ENCODE measurements at regions not wholly inside any gene's neighbourhood (a gene's known extent, or its start where the extent isn't known, plus 50 kb on each side); places are given as distances from the start of the nearest gene placed in this dataset.

- H3K4me3 ChIP-seq (ENCODE audit: low read depth, low read length) = no peak overlapping the region
- in situ Hi-C loops (cut with HindIII; ENCODE audit: low pct_ligation_motif_present, low sequenced_read_pairs) = no loop called here
- DNase-seq = peak; percentile 56
- H3K36me3 ChIP-seq (replicated peaks) = no peaks in the 10 kb centered on the region
- H3K27ac ChIP-seq = no peak overlapping the region
- no peak for TF ChIP-seq CTCF (IDR thresholded peaks at IDR 0.05; ENCODE audit: low read depth, low read length, missing control alignments)
- no peaks in the 10 kb centered on the region for H3K27me3 ChIP-seq (replicated peaks)
These were observed 395.7 kb upstream of the PDE3A start for GRCh38 chr12:19972325-19973288.

GRCh38 chr12:19978193-19978592 lies 390.1 kb upstream of the PDE3A start:
- peak; percentile 94 for DNase-seq
- Histone ChIP-seq H3K27me3 (replicated peaks) (no peaks in the 10 kb centered on the region), H3K4me3 (ENCODE audit: low read depth, low read length) (no peak overlapping the region), H3K36me3 (replicated peaks) (no peaks in the 10 kb centered on the region), H3K27ac (peak overlapping the region; percentile 62)
- in situ Hi-C loops (cut with HindIII; ENCODE audit: low pct_ligation_motif_present, low sequenced_read_pairs) = no loop called here
- TF ChIP-seq CTCF (IDR thresholded peaks at IDR 0.05; ENCODE audit: low read depth, low read length, missing control alignments) = no peak

GRCh38 chr12:19979584-19979983 lies 388.8 kb upstream of the PDE3A start:
- Histone ChIP-seq H3K4me3 (ENCODE audit: low read depth, low read length) (no peak overlapping the region), H3K36me3 (replicated peaks) (no peaks in the 10 kb centered on the region), H3K27ac (no peak overlapping the region), H3K27me3 (replicated peaks) (no peaks in the 10 kb centered on the region)
- TF ChIP-seq CTCF (IDR thresholded peaks at IDR 0.05; ENCODE audit: low read depth, low read length, missing control alignments) = no peak
- DNase-seq = no peak
- in situ Hi-C loops (cut with HindIII; ENCODE audit: low pct_ligation_motif_present, low sequenced_read_pairs) = no loop called here

- in situ Hi-C loops (cut with HindIII; ENCODE audit: low pct_ligation_motif_present, low sequenced_read_pairs) = no loop called here
- no peaks in the 10 kb centered on the region for H3K27me3 ChIP-seq (replicated peaks)
- DNase-seq = no peak
- TF ChIP-seq CTCF (IDR thresholded peaks at IDR 0.05; ENCODE audit: low read depth, low read length, missing control alignments) = no peak
- no peak overlapping the region for H3K27ac ChIP-seq
- no peaks in the 10 kb centered on the region for H3K36me3 ChIP-seq (replicated peaks)
- no peak overlapping the region for H3K4me3 ChIP-seq (ENCODE audit: low read depth, low read length)
These were observed 386.4 kb upstream of the PDE3A start for GRCh38 chr12:19981944-19982343.

GRCh38 chr12:19988001-19988400 lies 380.3 kb upstream of the PDE3A start:
- DNase-seq = no peak
- no peak overlapping the region for H3K4me3 ChIP-seq (ENCODE audit: low read depth, low read length)
- in situ Hi-C loops (cut with HindIII; ENCODE audit: low pct_ligation_motif_present, low sequenced_read_pairs) = no loop called here
- H3K27me3 ChIP-seq (replicated peaks) = no peaks in the 10 kb centered on the region
- TF ChIP-seq CTCF (IDR thresholded peaks at IDR 0.05; ENCODE audit: low read depth, low read length, missing control alignments) = no peak
- no peaks in the 10 kb centered on the region for H3K36me3 ChIP-seq (replicated peaks)
- no peak overlapping the region for H3K27ac ChIP-seq

Measured in brain microvascular endothelial cell (primary cell).